HG03135 (cell line): ENCODE measurements at regions not wholly inside any gene's neighbourhood (a gene's known extent, or its start where the extent isn't known, plus 50 kb on each side); places are given as distances from the start of the nearest gene placed in this dataset.
"Not testable (repeated sequence)": the region's sequence is repeated elsewhere in the genome, so short reads cannot be mapped to it uniquely, and the experiment has no call there.

Experiments used
- ATAC-seq: cut with Tn5 transposase; IDR thresholded peaks from one replicate; pipeline ENCODE4 v1.9.1; 2021; ENCODE audit warnings: mild to moderate bottlenecking, moderate library complexity; ENCODE audit not compliant: unreplicated experiment

GRCh38 chr1:181324797-181325616, 158.3 kb upstream of the CACNA1E start:
- ATAC-seq, result no peak

GRCh38 chr1:181325765-181326164, 157.6 kb upstream of the CACNA1E start:
- ATAC-seq, result not testable (repeated sequence)

- ATAC-seq, result no peak
Measured at GRCh38 chr1:181326348-181326747, 157.0 kb upstream of the CACNA1E start.

GRCh38 chr1:181327796-181328195, 155.5 kb upstream of the CACNA1E start:
- ATAC-seq, result no peak

GRCh38 chr1:181334724-181335123, 148.6 kb upstream of the CACNA1E start:
- no peak for ATAC-seq

GRCh38 chr1:181335631-181336030, 147.7 kb upstream of the CACNA1E start:
- ATAC-seq, result no peak

- ATAC-seq, result no peak
Measured at GRCh38 chr1:181341026-181341632, 142.2 kb upstream of the CACNA1E start.

- no peak for ATAC-seq
Measured at GRCh38 chr1:181344091-181344490, 139.2 kb upstream of the CACNA1E start.

- no peak for ATAC-seq
Measured at GRCh38 chr1:181345146-181345545, 138.2 kb upstream of the CACNA1E start.

- ATAC-seq, result no peak
Measured at GRCh38 chr1:181347495-181348390, 135.6 kb upstream of the CACNA1E start.

- ATAC-seq, result no peak
Measured at GRCh38 chr1:181349512-181349911, 133.8 kb upstream of the CACNA1E start.

GRCh38 chr1:181350131-181350530, 133.2 kb upstream of the CACNA1E start:
- ATAC-seq, result no peak

- no peak for ATAC-seq
Measured at GRCh38 chr1:181351740-181352139, 131.6 kb upstream of the CACNA1E start.

GRCh38 chr1:181352695-181353094, 130.6 kb upstream of the CACNA1E start:
- no peak for ATAC-seq

GRCh38 chr1:181353526-181353925, 129.8 kb upstream of the CACNA1E start:
- ATAC-seq, result no peak

GRCh38 chr1:181354865-181355264, 128.5 kb upstream of the CACNA1E start:
- no peak for ATAC-seq

- no peak for ATAC-seq
Measured at GRCh38 chr1:181356505-181357340, 126.6 kb upstream of the CACNA1E start.

GRCh38 chr1:181359012-181359411, 124.3 kb upstream of the CACNA1E start:
- no peak for ATAC-seq

GRCh38 chr1:181364801-181365200, 118.5 kb upstream of the CACNA1E start:
- no peak for ATAC-seq

GRCh38 chr1:181366910-181367309, 116.4 kb upstream of the CACNA1E start:
- ATAC-seq, result no peak

GRCh38 chr1:181369416-181369815, 113.9 kb upstream of the CACNA1E start:
- no peak for ATAC-seq
